ENCODE measurements at regions not wholly inside any gene's neighbourhood (a gene's known extent, or its start where the extent isn't known, plus 50 kb on each side); places are given as distances from the start of the nearest gene placed in this dataset.
"Not testable (repeated sequence)": the region's sequence is repeated elsewhere in the genome, so short reads cannot be mapped to it uniquely, and the experiment has no call there.

- TF ChIP-seq, protein P1, sequence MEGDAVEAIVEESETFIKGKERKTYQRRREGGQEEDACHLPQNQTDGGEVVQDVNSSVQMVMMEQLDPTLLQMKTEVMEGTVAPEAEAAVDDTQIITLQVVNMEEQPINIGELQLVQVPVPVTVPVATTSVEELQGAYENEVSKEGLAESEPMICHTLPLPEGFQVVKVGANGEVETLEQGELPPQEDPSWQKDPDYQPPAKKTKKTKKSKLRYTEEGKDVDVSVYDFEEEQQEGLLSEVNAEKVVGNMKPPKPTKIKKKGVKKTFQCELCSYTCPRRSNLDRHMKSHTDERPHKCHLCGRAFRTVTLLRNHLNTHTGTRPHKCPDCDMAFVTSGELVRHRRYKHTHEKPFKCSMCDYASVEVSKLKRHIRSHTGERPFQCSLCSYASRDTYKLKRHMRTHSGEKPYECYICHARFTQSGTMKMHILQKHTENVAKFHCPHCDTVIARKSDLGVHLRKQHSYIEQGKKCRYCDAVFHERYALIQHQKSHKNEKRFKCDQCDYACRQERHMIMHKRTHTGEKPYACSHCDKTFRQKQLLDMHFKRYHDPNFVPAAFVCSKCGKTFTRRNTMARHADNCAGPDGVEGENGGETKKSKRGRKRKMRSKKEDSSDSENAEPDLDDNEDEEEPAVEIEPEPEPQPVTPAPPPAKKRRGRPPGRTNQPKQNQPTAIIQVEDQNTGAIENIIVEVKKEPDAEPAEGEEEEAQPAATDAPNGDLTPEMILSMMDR (IDR thresholded peaks at IDR 0.05) = not testable (repeated sequence)
- not testable (repeated sequence) for TF ChIP-seq POLR2A (IDR thresholded peaks at IDR 0.05)
Observed at GRCh38 chr2:34133065-34133464, 534.0 kb upstream of the FAM98A start.
